Karpas-422 (cell line): ENCODE measurements at regions not wholly inside any gene's neighbourhood (a gene's known extent, or its start where the extent isn't known, plus 50 kb on each side); places are given as distances from the start of the nearest gene placed in this dataset.

Experiments used
- DNase-seq: peaks from one replicate; pipeline ENCODE4 v3.0.0-alpha.2; 2015
- H2AFZ ChIP-seq: fragments of 200-600 bp; sonication (generic); 2 replicates; pipeline ENCODE4 v1.6.1; 2014; ENCODE audit warnings: antibody characterized with exemption, low read length, mixed read lengths
- H3K27ac ChIP-seq: fragments of 200-600 bp; sonication (generic); 2 replicates; pipeline ENCODE4 v1.5.1; 2014; ENCODE audit warnings: mild to moderate bottlenecking, low read length, moderate library complexity
- H3K27me3 ChIP-seq: fragments of 200-600 bp; sonication (generic); 2 replicates; pipeline ENCODE4 v1.6.1; 2014; ENCODE audit warnings: low read length, mixed read lengths
- H3K36me3 ChIP-seq: fragments of 200-600 bp; sonication (generic); 2 replicates; pipeline ENCODE4 v1.6.1; 2014; ENCODE audit warnings: low read length, mixed read lengths; ENCODE audit not compliant: insufficient read depth
- H3K4me1 ChIP-seq: fragments of 200-600 bp; sonication (generic); 2 replicates; pipeline ENCODE4 v1.6.1; 2014; ENCODE audit warnings: mild to moderate bottlenecking, low read length, mixed read lengths
- H3K4me2 ChIP-seq: fragments of 200-600 bp; sonication (generic); 2 replicates; pipeline ENCODE4 v1.6.1; 2014; ENCODE audit warnings: low read length, low read depth, mild to moderate bottlenecking; ENCODE audit not compliant: poor library complexity, severe bottlenecking
- H3K4me3 ChIP-seq: fragments of 200-600 bp; sonication (generic); 2 replicates; pipeline ENCODE4 v1.5.1; 2014; ENCODE audit warnings: mild to moderate bottlenecking, antibody characterized with exemption, low read length, mixed read lengths
- H3K79me2 ChIP-seq: fragments of 200-600 bp; sonication (generic); 2 replicates; pipeline ENCODE4 v1.6.1; 2014; ENCODE audit warnings: mild to moderate bottlenecking, low read length, mixed read lengths
- H3K9ac ChIP-seq: fragments of 200-600 bp; sonication (generic); 2 replicates; pipeline ENCODE4 v1.6.0; 2014; ENCODE audit warnings: low read length
- H3K9me2 ChIP-seq: fragments of 200-600 bp; sonication (generic), shearing (Covaris generic); replicated peaks from 2 replicates; pipeline ENCODE4 v1.6.0; 2014; ENCODE audit warnings: mild to moderate bottlenecking, low read length, moderate library complexity; ENCODE audit not compliant: insufficient read depth
- H3K9me3 ChIP-seq: fragments of 300-700, 200-600 bp; sonication (generic); 2 replicates; pipeline ENCODE4 v1.6.1; 2014; ENCODE audit warnings: low read length, mixed read lengths
- H4K20me1 ChIP-seq: fragments of 200-600 bp; sonication (generic); 2 replicates; pipeline ENCODE4 v1.6.1; 2014; ENCODE audit warnings: mild to moderate bottlenecking, antibody characterized with exemption, low read length, low read depth; ENCODE audit not compliant: insufficient read depth

GRCh38 chr5:41600731-41601130 is 90.3 kb upstream of the PLCXD3 start:
- Histone ChIP-seq H3K9ac (no peak overlapping the region), H3K79me2 (no peaks in the 10 kb centered on the region), H3K36me3 (no peaks in the 10 kb centered on the region), H3K27ac (no peak overlapping the region), H3K9me3 (no peaks in the 10 kb centered on the region), H3K27me3 (no peaks in the 10 kb centered on the region), H3K9me2 (no peaks in the 10 kb centered on the region), H3K4me1 (no peaks in the 10 kb centered on the region), H2AFZ (no peak overlapping the region), H3K4me2 (no peak overlapping the region), H3K4me3 (no peak overlapping the region), H4K20me1 (no peaks in the 10 kb centered on the region)
- no peak for DNase-seq

GRCh38 chr5:41598011-41598410 is 87.6 kb upstream of the PLCXD3 start:
- no peak for DNase-seq
- Histone ChIP-seq H3K4me1 (no peaks in the 10 kb centered on the region), H3K9me3 (no peaks in the 10 kb centered on the region), H3K27ac (no peak overlapping the region), H3K9ac (no peak overlapping the region), H2AFZ (no peak overlapping the region), H3K79me2 (no peaks in the 10 kb centered on the region), H3K9me2 (no peaks in the 10 kb centered on the region), H3K4me3 (no peak overlapping the region), H3K27me3 (no peaks in the 10 kb centered on the region), H3K36me3 (no peaks in the 10 kb centered on the region), H3K4me2 (no peak overlapping the region), H4K20me1 (no peaks in the 10 kb centered on the region)

GRCh38 chr5:41587668-41588067 is 77.3 kb upstream of the PLCXD3 start:
- no peak overlapping the region for H2AFZ ChIP-seq
- no peak overlapping the region for H3K9ac ChIP-seq
- H3K27ac ChIP-seq = no peak overlapping the region
- no peaks in the 10 kb centered on the region for H3K79me2 ChIP-seq
- no peaks in the 10 kb centered on the region for H3K36me3 ChIP-seq
- H3K4me2 ChIP-seq = no peak overlapping the region
- no peak for DNase-seq
- H3K4me1 ChIP-seq = no peaks in the 10 kb centered on the region
- H3K9me3 ChIP-seq = no peaks in the 10 kb centered on the region
- H3K4me3 ChIP-seq = no peak overlapping the region
- H4K20me1 ChIP-seq = no peaks in the 10 kb centered on the region
- H3K27me3 ChIP-seq = no peaks in the 10 kb centered on the region
- H3K9me2 ChIP-seq = no peaks in the 10 kb centered on the region

GRCh38 chr5:41575110-41575779 is 64.8 kb upstream of the PLCXD3 start:
- H3K27ac ChIP-seq = no peak overlapping the region
- no peaks in the 10 kb centered on the region for H3K9me2 ChIP-seq
- no peak overlapping the region for H2AFZ ChIP-seq
- no peaks in the 10 kb centered on the region for H3K79me2 ChIP-seq
- H3K9ac ChIP-seq = no peak overlapping the region
- H3K9me3 ChIP-seq = no peaks in the 10 kb centered on the region
- no peaks in the 10 kb centered on the region for H3K36me3 ChIP-seq
- no peak overlapping the region for H3K4me3 ChIP-seq
- no peak overlapping the region for H3K4me2 ChIP-seq
- H3K4me1 ChIP-seq = no peaks in the 10 kb centered on the region
- H4K20me1 ChIP-seq = no peaks in the 10 kb centered on the region
- no peaks in the 10 kb centered on the region for H3K27me3 ChIP-seq
- no peak for DNase-seq

GRCh38 chr5:41574391-41574790 is 64.0 kb upstream of the PLCXD3 start:
- Histone ChIP-seq H3K4me2 (no peak overlapping the region), H3K9ac (no peak overlapping the region), H3K27ac (no peak overlapping the region), H3K9me2 (no peaks in the 10 kb centered on the region), H4K20me1 (no peaks in the 10 kb centered on the region), H3K79me2 (no peaks in the 10 kb centered on the region), H3K36me3 (no peaks in the 10 kb centered on the region), H3K4me1 (no peaks in the 10 kb centered on the region), H3K9me3 (no peaks in the 10 kb centered on the region), H3K4me3 (no peak overlapping the region), H3K27me3 (no peaks in the 10 kb centered on the region), H2AFZ (no peak overlapping the region)
- no peak for DNase-seq
